Ovary (tissue), 7 donors: ENCODE measurements at regions not wholly inside any gene's neighbourhood (a gene's known extent, or its start where the extent isn't known, plus 50 kb on each side); places are given as distances from the start of the nearest gene placed in this dataset.

Experiments
- DNase-seq, 5 donors: peaks; one replicate each; pipeline ENCODE4 v3.0.0-alpha.2; 2019 to 2020
- H3K27ac ChIP-seq, 2 donors: fragments of 200-600 bp; one replicate each; pipeline versions ENCODE4 v1.5.1 to v1.8.0; 2019 to 2022
- H3K27me3 ChIP-seq: fragments of 200-600 bp; one replicate; pipeline ENCODE4 v1.8.0; 2022
- H3K36me3 ChIP-seq: fragments of 200-600 bp; sonication (generic); one replicate; pipeline ENCODE4 v1.5.1; 2019
- H3K4me1 ChIP-seq: one replicate; pipeline ENCODE4 v1.8.1; 2013; ENCODE audit warnings: mild to moderate bottlenecking, moderate library complexity; ENCODE audit not compliant: insufficient read depth
- H3K4me3 ChIP-seq: fragments of 200-600 bp; sonication (generic); one replicate; pipeline ENCODE4 v1.5.1; 2017
- H3K9me3 ChIP-seq, 2 donors: fragments of 200-600 bp in 1 of 2; sonication (generic) in 1 of 2; one replicate each; pipeline versions ENCODE4 v1.5.1 to v1.8.1; 2013 to 2019; ENCODE audit warnings: mild to moderate bottlenecking in 1 of 2, moderate library complexity in 1 of 2
- CTCF ChIP-seq, 3 donors: fragments of 450-650 bp in 2 of 3; fragments of 200-600 bp in 1 of 3; IDR thresholded peaks; one replicate each; pipeline versions ENCODE4 v1.5.1 to v1.8.0; 2016 to 2022; ENCODE audit warnings: antibody characterized with exemption in 3 of 3, mild to moderate bottlenecking in 1 of 3
- EP300 ChIP-seq: sonication (generic); formaldehyde crosslinking; IDR thresholded peaks from one replicate; pipeline ENCODE4 v1.6.1; 2017; ENCODE audit warnings: antibody characterized with exemption
- POLR2A ChIP-seq: fragments of 450-650 bp; IDR thresholded peaks from one replicate; pipeline ENCODE4 v1.6.1; 2017; ENCODE audit warnings: antibody characterized with exemption, mild to moderate bottlenecking, moderate library complexity
- WGBS, 3 donors: extraction: QIAGEN DNeasy Blood & Tissue Kit in 1 of 3; methylation state at CpG; one replicate each; pipeline versions ENCODE4 v1.1.5 to v1.1.7; 2013 to 2017; 5-methylcytosine and 5-hydroxymethylcytosine counted together
- intact Hi-C, 4 donors: fragments of 100-400 bp; cut with DNase I; formaldehyde crosslinking; loops; one replicate each; pipeline versions ENCODE4 v1.11.0 to v1.15.1; 2022 to 2023
- donor health status: DM: no; HTN: no; CAD: no; lungs with moderate emphysema.
- donor health status: DM: no; HTN: no; CAD: no.
- donor health status: Bipolar disorder and iron deficiency.
- donor health status: DM: no; HTN: no; CAD: no.
- donor health status: DM: yes; HTN: yes; CAD: no.

GRCh38 chr3:117743993-117744392, 1034.4 kb downstream of the TUSC7 start:
- Histone ChIP-seq H3K27ac (no peak overlapping the region), H3K9me3 (no peaks in the 10 kb centered on the region), H3K4me1 (no peaks in the 10 kb centered on the region), H3K4me3 (no peak overlapping the region), H3K36me3 (no peaks in the 10 kb centered on the region), H3K27me3 (no peaks in the 10 kb centered on the region)
- DNase-seq: no peak
- intact Hi-C loops: no loop called here
- WGBS, 3 donors: 73 to 92% (median 91%) methylated on average over 1 of the region's 1 CpG
- TF ChIP-seq CTCF (IDR thresholded peaks at IDR 0.05): no peak
- TF ChIP-seq EP300: no peak

- H3K4me3 ChIP-seq: no peak overlapping the region
- no peaks in the 10 kb centered on the region for H3K4me1 ChIP-seq
- 32 to 63% (median 39%) methylated on average over 1 of the region's 1 CpG for WGBS, 3 donors
- H3K9me3 ChIP-seq: no peaks in the 10 kb centered on the region
- no peaks in the 10 kb centered on the region for H3K36me3 ChIP-seq
- TF ChIP-seq EP300 (no peak), CTCF (IDR thresholded peaks at IDR 0.05) (no peak), POLR2A (no peak)
- no peaks in the 10 kb centered on the region for H3K27me3 ChIP-seq
- DNase-seq: no peak
- H3K27ac ChIP-seq: no peak overlapping the region
- intact Hi-C loops: no loop called here
Observed at GRCh38 chr3:117744935-117745334, 1035.4 kb downstream of the TUSC7 start.

- H3K27me3 ChIP-seq: no peaks in the 10 kb centered on the region
- TF ChIP-seq EP300 (no peak), POLR2A (no peak), CTCF (IDR thresholded peaks at IDR 0.05) (no peak)
- H3K4me1 ChIP-seq: no peaks in the 10 kb centered on the region
- 89 to 94% (median 89%) methylated on average over 6 of the region's 6 CpGs for WGBS, 3 donors
- no peak for DNase-seq
- H3K9me3 ChIP-seq: no peaks in the 10 kb centered on the region
- H3K4me3 ChIP-seq: no peak overlapping the region
- H3K36me3 ChIP-seq: no peaks in the 10 kb centered on the region
- no peak overlapping the region for H3K27ac ChIP-seq
- intact Hi-C loops: no loop called here
Observed at GRCh38 chr3:117745516-117745915, 1035.9 kb downstream of the TUSC7 start.

GRCh38 chr3:117746066-117746465, 1036.5 kb downstream of the TUSC7 start:
- no peak overlapping the region for H3K27ac ChIP-seq
- 73 to 91% (median 89%) methylated on average over 3 of the region's 3 CpGs for WGBS, 3 donors
- TF ChIP-seq CTCF (IDR thresholded peaks at IDR 0.05): no peak
- no peak for TF ChIP-seq POLR2A
- TF ChIP-seq EP300: no peak

GRCh38 chr3:117748131-117748530, 1038.6 kb downstream of the TUSC7 start:
- no peak for DNase-seq
- H3K27me3 ChIP-seq: no peaks in the 10 kb centered on the region
- H3K27ac ChIP-seq: no peak overlapping the region
- intact Hi-C loops: no loop called here
- WGBS, 3 donors: 52 to 67% (median 53%) methylated on average over 1 of the region's 1 CpG
- no peaks in the 10 kb centered on the region for H3K9me3 ChIP-seq
- H3K4me3 ChIP-seq: no peak overlapping the region
- TF ChIP-seq POLR2A: no peak
- no peak for TF ChIP-seq CTCF (IDR thresholded peaks at IDR 0.05)
- no peak for TF ChIP-seq EP300
- no peaks in the 10 kb centered on the region for H3K4me1 ChIP-seq
- H3K36me3 ChIP-seq: no peaks in the 10 kb centered on the region

More at GRCh38 chr3:117746066-117746465, 1036.5 kb downstream of the TUSC7 start:
- H3K4me1 ChIP-seq: no peaks in the 10 kb centered on the region
- no peaks in the 10 kb centered on the region for H3K36me3 ChIP-seq
- no peak overlapping the region for H3K4me3 ChIP-seq
- no peaks in the 10 kb centered on the region for H3K9me3 ChIP-seq
- intact Hi-C loops: no loop called here
- no peak for DNase-seq
- no peaks in the 10 kb centered on the region for H3K27me3 ChIP-seq
